HG03159 (cell line): ENCODE measurements at regions not wholly inside any gene's neighbourhood (a gene's known extent, or its start where the extent isn't known, plus 50 kb on each side); places are given as distances from the start of the nearest gene placed in this dataset.
"Not testable (repeated sequence)": the region's sequence is repeated elsewhere in the genome, so short reads cannot be mapped to it uniquely, and the experiment has no call there.

Experiments used
- ATAC-seq: cut with Tn5 transposase; IDR thresholded peaks from one replicate; pipeline ENCODE4 v1.9.1; 2021; ENCODE audit warnings: mild to moderate bottlenecking, moderate library complexity; ENCODE audit not compliant: unreplicated experiment

- ATAC-seq, result no peak
Observed at GRCh38 chr13:86840250-86841191, 830.6 kb upstream of the SLITRK5 start.

- ATAC-seq, result no peak
Observed at GRCh38 chr13:86841264-86841663, 829.9 kb upstream of the SLITRK5 start.

GRCh38 chr13:86846501-86846900 lies 824.7 kb upstream of the SLITRK5 start:
- no peak for ATAC-seq

DNA sequence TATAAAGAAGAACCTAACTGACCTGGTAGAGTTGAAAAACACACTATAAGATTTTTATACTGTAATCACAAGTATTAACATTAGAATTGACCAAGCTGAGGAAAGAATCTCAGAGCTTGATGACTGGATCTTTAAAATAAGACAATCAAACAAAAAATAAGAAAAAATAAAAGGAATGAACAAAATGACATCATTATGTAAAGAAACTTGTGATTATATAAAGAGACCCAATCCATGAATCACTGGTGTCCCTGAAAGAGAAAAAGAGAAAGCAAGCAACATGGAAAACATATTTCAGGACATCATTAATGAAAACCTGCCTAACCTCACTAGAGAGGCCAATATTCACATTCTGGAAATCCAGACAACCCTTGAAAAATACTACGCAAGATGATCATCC lies 822.5 kb upstream of the SLITRK5 start:
- ATAC-seq, result no peak

DNA sequence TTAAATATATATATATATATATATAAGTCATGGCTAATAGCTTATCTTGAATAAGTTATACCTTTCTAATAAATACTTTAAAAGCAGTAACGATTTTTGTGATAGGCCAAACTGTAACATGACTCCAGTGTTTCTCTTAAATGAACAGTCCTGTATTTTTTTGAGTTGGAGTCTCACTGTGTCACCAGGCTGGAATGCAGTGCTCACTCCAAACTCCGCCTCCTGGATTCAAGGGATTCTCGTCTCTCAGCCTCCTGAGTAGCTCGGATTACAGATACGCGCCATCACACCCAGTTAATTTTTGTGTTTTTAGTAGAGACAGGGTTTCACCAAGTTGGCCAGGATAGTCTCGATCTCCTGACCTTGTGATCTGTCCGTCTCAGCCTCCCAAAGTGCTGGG lies 814.2 kb upstream of the SLITRK5 start:
- no peak for ATAC-seq

GRCh38 chr13:86858216-86858615 lies 813.0 kb upstream of the SLITRK5 start:
- no peak for ATAC-seq

DNA sequence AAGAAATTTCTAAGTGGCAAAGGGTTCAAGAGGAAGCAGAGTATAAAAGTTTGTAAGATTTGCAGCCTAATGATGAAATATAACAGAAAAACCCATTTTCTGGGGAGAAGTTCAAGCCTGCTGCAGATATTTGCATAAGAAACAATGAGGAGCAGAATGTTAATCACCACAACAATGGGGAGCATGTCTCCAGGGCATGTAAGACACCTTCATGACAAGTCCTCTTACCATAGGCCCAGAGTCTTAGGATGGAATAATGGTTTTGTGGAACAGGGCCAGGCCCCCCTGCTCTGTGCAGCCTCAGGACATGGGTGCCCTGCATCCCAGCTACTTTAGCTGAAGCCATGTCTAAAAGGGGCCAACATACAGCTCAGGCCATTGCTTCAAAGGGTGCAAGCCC lies 809.0 kb upstream of the SLITRK5 start:
- ATAC-seq, result no peak

GRCh38 chr13:86864376-86864775 lies 806.8 kb upstream of the SLITRK5 start:
- ATAC-seq, result no peak

- no peak for ATAC-seq
Observed at GRCh38 chr13:86870444-86870843, 800.7 kb upstream of the SLITRK5 start.

DNA sequence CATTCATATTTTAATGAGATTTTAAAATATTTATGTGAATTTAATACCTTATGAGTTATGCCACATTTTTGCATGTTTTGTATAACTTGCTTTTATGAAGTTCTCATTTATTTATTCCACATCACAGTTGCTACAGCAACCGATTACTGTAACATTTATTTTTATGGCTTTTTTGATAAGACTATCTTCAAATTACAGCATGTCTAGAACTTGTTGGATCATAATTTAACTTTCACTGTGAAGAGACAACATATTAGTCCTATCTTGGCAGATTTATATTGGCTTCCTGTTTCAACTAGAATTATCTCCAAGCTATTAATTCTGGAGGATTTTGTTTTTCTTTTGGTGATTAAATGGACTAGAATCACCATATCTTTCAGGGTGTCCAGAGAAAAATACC lies 793.7 kb upstream of the SLITRK5 start:
- no peak for ATAC-seq

GRCh38 chr13:86878781-86879180 lies 792.4 kb upstream of the SLITRK5 start:
- ATAC-seq, result no peak

GRCh38 chr13:86881390-86881789 lies 789.8 kb upstream of the SLITRK5 start:
- ATAC-seq, result no peak

DNA sequence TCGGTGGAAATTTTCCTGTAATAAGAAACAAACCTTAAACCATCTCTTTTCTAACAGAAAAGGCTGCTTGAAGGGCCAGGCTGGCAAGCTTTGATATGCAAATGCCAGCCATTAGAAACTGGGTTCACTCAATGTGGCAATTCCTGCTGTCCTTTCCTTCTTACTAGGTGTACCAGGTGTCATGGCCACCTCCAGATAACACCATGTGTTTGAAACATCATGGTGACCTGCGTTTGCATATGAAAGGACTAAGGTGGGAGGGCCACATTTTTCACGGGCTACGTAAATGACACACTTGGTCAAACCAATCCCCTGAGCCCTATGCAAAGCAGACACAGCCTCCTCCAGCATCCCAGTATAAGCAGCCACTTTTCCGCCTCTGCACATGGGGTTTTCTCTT lies 789.1 kb upstream of the SLITRK5 start:
- no peak for ATAC-seq

DNA sequence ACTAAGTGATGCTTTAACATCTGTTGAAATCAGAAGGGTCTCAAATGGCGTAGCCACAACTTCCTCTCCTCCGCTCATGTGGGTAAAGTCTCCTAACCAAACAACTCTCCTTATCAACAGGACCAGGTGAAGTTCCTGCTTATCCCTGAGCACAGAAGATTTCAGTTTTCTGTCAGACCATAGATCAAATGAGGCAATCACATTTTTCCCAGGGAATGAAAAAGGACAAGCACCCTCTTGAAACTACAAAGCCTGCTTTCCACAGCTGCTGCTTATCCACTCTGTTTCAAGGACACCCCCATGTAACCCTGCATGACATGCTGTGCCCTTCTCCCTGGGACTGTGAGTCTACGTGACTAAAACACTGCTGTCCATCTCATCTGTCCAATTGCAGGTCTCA lies 788.3 kb upstream of the SLITRK5 start:
- ATAC-seq, result no peak

- no peak for ATAC-seq
Observed at GRCh38 chr13:86892330-86892729, 778.8 kb upstream of the SLITRK5 start.

- no peak for ATAC-seq
Observed at GRCh38 chr13:86900906-86901305, 770.3 kb upstream of the SLITRK5 start.

- ATAC-seq, result no peak
Observed at GRCh38 chr13:86906127-86906874, 764.9 kb upstream of the SLITRK5 start.

DNA sequence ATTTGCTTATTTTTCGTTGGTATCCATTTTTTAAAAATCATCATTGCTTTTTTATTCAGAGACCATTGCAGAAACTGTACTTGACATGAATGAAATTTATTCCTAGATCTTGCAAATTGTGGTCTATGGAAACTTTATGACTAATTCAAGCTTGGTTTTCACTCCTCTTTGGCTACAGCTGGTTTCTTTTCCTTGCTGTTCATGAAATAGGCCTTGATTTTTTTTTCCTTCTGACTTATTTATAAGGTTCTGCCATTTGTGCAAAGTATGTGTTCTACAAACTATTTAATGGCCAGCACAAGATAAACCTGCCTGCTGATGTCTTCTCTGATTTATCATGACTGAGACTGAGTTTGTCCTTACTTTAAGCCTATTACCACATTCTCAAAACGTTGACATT lies 764.0 kb upstream of the SLITRK5 start:
- ATAC-seq, result no peak

DNA sequence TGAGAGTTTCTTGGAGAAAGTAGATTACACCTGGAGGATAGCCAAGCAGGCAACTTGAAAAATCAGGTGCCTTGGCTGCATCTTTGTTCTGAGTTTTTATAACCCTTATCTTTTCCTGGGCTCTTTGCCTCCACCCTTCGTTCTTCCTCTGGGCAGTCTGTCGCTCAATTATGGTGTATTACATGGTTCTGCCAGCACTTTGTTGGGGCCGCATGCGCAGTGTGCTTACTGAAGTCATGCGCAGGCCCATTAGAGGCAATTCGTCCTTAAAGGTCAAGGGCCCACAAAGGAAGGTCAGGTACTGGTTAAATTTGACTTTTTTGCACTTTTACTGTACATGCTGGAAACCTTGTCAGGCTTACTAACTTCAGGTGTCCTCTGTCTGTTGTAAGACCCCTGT lies 761.9 kb upstream of the SLITRK5 start:
- ATAC-seq, result no peak

DNA sequence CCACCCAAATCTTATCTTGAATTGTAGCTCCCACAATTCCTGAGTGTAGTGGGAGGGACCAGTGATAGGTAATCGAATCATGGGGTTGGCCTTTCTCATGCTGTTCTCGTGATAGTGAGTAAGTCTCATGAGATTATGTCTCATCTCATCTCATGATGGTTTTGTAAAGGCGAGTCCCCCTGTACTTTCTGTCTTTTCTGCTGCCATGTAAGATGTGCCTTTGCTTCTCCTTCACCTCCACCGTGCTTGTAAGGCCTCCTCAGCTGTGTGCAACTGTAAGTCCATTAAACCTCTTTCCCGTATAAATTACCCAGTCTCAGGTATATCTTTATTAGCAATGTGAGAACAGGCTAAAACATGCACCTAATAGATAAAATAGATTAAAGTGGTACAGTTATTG lies 756.4 kb upstream of the SLITRK5 start:
- ATAC-seq, result no peak

DNA sequence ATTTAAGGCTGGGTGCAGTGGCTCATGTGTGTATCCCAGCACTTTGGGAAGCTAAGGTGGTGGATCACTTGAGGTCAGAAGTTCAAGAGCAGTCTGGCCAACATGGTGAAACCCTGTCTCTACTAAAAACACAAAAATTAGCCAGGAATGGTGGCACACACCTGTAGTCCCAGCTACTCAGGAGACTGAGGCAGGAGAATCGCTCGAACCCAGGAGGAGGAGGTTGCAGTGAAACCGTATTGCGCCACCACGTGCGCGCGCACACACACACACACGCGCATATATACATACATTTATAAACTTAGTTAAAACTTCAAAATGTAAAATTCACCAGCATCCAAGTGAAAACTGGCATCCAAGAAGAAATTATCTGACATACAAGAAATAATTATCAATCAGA lies 753.7 kb upstream of the SLITRK5 start:
- ATAC-seq, result not testable (repeated sequence)

DNA sequence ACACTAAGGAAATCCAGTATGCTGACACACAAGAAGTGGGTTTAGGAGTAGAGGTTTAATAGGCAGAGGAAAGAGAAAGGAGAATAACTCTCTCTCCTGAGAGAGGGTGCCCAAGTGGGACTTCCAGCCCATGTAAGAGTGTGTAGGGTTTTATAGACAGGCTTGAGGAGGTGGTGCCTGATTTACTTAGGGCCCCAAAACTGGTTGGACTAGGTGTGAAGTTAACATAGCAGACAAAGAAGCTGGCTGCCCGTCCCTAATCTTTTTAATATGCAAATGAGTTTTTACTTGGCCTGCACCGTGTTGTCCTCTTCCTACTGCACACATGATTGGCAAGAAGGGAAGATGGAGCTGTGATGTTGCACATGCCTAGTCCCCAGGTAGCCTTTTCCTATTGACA lies 752.5 kb upstream of the SLITRK5 start:
- ATAC-seq, result no peak
